H54 (cell line): ENCODE measurements at regions not wholly inside any gene's neighbourhood (a gene's known extent, or its start where the extent isn't known, plus 50 kb on each side); places are given as distances from the start of the nearest gene placed in this dataset.
A peak's percentile ranks its signal among the peaks of the same experiment; 100 is the strongest.
"Not testable (repeated sequence)": the region's sequence is repeated elsewhere in the genome, so short reads cannot be mapped to it uniquely, and the experiment has no call there.

Experiments
- DNase-seq: peaks from one replicate; pipeline ENCODE4 v3.0.0; 2011; ENCODE audit warnings: low spot score, mixed read lengths; ENCODE audit not compliant: insufficient read length
- FAIRE-seq: peaks from 3 replicates; lab custom pipeline; 2011; peaks lifted over from hg19 to GRCh38; lab: Jason Lieb, UNC
- POLR2A ChIP-seq: IDR thresholded peaks from 2 replicates; pipeline ENCODE4 v1.6.1; 2011; ENCODE audit warnings: low read depth, mild to moderate bottlenecking, low read length

- DNase-seq (no peak), FAIRE-seq (no peak)
- no peak for TF ChIP-seq POLR2A
Observed at GRCh38 chr12:66803930-66804329, 125.1 kb upstream of the GRIP1 start.

- TF ChIP-seq POLR2A: no peak
- FAIRE-seq (no peak), DNase-seq (no peak)
Observed at GRCh38 chr12:66804563-66804974, 125.7 kb upstream of the GRIP1 start.

- FAIRE-seq (no peak), DNase-seq (no peak)
- TF ChIP-seq POLR2A: no peak
Observed at GRCh38 chr12:66808606-66809005, 129.7 kb upstream of the GRIP1 start.

GRCh38 chr12:66813137-66813892 is 134.4 kb upstream of the GRIP1 start:
- TF ChIP-seq POLR2A: no peak
- FAIRE-seq (no peak), DNase-seq (no peak)

DNA sequence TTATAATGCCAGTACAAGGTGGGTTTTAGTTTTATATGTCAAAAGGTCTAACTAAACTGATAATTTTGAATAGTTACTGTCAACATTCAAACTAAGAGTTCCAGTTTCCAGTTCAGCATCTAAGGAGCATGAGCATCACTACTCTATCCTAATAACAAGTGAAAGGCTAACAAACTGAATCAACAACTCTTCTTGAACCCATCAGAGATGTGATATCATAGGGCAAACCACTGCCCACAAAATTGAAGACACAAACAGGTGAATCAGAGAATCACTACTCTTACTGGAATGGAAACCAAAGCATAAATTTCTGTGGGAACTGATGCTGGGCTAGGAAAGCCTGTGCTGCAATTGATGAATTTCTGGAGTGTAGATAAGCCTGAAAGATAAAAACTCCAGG is 140.7 kb upstream of the GRIP1 start:
- FAIRE-seq: no peak
- TF ChIP-seq POLR2A: no peak
- DNase-seq: no peak

DNA sequence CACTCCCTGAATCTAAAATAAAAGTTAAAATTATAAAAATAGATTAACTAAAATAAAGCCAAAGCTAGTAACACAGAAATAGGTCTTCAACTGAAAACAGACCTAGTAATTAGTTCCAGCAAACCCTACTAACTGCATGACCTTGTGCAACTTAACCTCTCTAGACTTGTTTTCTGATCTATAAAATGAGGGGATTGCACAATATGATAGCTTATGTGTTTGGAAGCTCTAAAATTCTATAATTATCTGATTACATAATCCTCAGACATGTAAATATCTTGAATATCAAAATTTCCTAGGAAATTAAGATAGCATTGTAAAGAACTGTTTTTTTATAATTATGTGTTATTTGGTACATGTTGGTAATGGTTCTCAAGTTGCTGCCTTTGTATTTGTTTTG is 144.1 kb upstream of the GRIP1 start:
- TF ChIP-seq POLR2A: no peak
- DNase-seq (no peak), FAIRE-seq (no peak)

DNA sequence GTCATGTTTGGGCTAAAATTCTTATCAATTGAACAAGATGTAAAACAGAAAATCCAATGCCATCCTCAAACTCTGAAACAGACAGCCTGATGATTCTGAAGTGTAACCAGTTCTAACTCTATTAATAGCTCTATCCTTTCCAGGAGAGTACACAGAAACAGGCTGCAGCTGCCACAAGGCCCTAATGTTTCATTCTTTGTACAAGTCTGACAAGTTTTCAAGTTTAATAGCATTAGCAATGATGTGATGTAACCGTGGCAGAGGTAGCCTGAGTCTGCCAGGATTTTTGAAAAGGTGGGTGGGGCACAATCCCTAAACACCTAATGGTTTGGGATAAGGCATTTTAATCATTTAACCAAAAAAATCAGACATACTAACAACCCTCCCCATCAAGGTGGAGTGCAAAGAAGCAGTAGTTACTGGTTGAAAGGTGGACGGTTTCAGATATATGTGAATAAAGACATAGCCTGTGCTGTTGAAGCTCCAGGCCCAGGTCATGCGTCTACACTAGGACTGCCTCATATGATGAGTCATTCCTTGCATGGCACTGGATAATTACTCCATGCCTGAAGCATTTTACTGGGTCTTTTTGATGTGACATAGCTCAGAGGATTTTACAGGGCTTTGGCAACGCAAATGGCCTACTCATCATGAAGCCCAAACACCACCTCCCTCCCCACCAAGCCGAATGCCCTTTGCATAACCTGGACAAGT is 145.1 kb upstream of the GRIP1 start:
- FAIRE-seq (no peak), DNase-seq (peak; percentile 2)
- TF ChIP-seq POLR2A: no peak

GRCh38 chr12:66825921-66826320 is 147.0 kb upstream of the GRIP1 start:
- not testable (repeated sequence) for DNase-seq, FAIRE-seq

DNA sequence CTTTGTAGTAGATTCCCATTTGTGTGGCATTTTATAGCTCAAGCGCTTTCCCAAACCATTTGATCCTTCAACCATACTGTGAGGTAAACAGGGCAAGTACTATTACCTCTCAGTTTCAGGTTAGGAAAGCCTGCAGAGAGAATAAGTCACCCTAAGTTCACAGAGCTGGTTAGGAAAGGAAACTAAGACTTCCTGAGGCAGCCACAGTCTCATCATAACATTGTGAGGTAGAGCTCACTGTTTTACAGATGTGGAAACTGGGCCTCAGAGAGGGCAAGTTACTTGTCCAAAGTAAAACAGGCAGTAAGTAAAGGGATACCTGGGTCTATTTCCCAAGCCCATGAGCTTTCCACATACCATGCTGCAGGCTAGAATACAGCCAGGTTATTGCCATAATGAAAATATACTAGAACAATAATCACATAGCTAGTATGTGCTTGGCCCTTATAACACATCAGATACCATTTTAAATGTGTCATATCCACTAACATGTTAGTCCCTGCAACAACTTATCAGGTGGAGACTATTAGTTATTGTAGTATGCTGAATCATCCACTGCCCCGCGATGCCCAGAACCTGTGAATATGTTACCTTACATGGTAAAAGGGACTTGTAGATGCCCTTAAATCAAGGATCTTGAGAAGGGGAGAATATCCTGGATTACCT is 150.9 kb upstream of the GRIP1 start:
- DNase-seq: no peak
- TF ChIP-seq POLR2A: no peak
- FAIRE-seq: no peak

- FAIRE-seq (no peak), DNase-seq (no peak)
- TF ChIP-seq POLR2A: no peak
Observed at GRCh38 chr12:66831495-66831894, 152.6 kb upstream of the GRIP1 start.

DNA sequence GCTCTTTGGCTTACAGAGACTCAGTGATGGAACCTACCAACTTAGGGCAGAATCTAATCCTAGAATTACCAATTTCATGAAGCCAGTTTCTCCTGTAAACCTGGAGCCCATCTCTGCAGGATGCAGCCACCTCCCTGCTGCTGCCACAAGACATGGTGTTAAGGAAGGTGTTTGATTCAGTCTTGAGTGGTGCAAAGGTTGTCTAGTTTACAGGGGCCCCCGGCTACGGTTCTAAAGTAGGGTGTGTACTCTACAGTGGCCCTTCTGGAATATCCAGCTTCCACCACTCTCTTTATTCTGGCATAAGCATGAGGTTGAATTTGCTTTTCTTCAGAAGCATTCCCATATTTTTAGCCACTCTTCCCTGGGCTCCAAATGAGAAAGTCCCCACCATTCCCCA is 154.1 kb upstream of the GRIP1 start:
- DNase-seq: no peak
- FAIRE-seq: no peak
- no peak for TF ChIP-seq POLR2A

DNA sequence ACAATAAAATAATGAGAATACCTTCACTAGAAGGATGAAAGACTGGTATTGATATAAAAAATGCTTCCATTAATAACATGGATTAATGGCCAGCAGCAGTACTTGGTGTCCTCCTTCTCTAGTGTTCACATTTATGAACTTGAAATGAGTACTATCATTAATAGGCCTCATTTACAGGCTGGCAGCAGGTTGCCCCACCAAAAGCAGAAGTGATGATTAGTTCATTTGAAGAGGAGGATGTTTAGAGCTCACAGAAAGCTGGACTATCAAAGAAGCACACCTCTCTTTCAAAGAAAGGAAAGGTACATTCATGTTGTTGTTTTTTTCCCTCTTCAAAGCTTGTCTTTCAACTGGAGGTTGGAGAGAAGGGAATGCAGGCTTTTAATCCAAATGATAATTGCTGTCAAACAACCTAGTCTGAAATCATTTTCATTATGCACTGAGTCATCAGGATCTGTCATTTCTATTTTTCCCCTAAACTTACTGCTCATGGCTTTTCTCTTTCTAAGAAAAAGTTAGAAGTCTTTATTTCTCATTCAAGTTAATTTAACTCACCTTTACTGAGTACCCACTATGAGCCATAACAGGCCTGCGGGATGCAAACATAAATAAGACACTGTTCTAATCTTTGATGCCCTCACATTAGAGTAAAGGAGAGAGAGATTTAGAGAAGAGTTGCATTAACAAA is 157.9 kb upstream of the GRIP1 start:
- no peak for TF ChIP-seq POLR2A
- FAIRE-seq: no peak
- DNase-seq: no peak

GRCh38 chr12:66837311-66837627 is 158.4 kb upstream of the GRIP1 start:
- FAIRE-seq (no peak), DNase-seq (no peak)
- TF ChIP-seq POLR2A: no peak

DNA sequence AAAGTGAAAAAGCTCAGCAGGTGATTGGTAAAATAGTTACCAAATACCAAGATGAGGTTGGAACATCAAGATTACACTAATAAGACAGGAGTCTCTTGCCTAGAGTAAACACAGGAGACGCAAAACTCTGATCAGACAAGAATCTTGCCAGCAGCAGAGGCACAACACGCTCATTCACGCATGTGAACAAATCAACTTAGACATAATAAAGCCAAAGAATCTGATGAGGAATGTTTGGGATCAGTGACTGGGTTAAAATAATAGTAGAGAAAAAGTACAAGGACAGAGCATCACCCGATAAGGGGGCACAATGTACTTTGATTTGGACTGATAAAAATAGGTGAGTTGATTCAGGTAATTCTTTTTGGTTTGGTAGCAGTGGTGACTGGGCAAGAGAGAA is 159.5 kb upstream of the GRIP1 start:
- no peak for FAIRE-seq
- TF ChIP-seq POLR2A: no peak
- DNase-seq: no peak
